CMK (cell line): ENCODE measurements at regions not wholly inside any gene's neighbourhood (a gene's known extent, or its start where the extent isn't known, plus 50 kb on each side); places are given as distances from the start of the nearest gene placed in this dataset.
"Not testable (repeated sequence)": the region's sequence is repeated elsewhere in the genome, so short reads cannot be mapped to it uniquely, and the experiment has no call there.

Source experiments
- DNase-seq: peaks from one replicate; pipeline ENCODE4 v3.0.0-alpha.2; 2010; ENCODE audit warnings: low read depth

DNA sequence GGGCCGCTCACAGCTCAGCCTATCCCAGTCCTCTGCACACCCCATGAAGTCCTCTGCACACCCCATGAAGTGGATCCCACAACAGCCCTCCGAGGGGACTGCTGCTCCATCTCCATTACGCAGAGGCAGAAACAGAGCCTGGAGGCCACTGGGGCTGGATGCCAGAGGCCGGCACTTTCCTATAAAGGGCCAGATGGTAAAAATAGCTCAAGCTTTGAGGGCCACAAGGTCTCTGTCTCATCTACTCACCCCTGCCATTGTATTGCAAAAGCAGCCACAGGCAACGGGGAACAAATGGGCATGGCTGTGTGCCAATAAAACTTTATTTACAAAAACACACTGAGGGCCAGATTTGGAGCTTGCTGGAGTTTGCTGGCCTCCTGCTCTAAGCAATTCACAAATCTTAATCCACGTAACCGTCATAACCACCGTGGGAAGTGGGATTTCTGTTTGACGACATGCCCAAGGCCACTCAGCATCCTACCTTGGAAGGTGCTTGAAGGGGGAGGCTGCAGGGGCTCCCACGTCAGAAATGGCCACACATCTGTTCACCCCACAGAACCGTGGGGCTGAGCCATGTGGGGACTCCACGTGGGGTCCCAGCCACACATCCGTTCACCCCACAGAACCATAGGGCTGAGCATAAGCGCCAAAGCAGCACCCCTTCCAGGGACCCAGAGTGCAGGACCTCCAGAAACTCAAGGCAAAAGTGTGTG lies 92.0 kb downstream of the NCOR2 start:
- no peak for DNase-seq

DNA sequence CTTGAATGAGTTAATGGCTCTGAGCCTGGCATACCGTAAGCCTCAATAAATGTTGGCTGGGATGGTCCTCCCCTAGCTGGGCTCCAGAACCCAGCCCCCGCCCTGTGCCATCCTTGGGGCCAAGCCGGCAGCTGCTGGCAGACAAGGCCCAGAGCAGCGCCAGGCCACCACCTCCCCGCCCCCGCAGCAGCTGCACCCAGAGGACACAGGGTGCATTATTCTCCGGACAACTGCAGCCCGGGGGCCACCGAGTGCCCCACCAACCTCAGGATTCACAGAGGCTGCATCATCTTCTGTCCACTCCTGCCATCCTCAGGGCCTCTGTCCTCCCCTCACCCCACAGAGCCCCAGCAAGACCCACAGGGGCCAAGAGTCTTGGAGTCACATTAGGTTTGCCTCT lies 92.7 kb downstream of the NCOR2 start:
- no peak for DNase-seq

DNA sequence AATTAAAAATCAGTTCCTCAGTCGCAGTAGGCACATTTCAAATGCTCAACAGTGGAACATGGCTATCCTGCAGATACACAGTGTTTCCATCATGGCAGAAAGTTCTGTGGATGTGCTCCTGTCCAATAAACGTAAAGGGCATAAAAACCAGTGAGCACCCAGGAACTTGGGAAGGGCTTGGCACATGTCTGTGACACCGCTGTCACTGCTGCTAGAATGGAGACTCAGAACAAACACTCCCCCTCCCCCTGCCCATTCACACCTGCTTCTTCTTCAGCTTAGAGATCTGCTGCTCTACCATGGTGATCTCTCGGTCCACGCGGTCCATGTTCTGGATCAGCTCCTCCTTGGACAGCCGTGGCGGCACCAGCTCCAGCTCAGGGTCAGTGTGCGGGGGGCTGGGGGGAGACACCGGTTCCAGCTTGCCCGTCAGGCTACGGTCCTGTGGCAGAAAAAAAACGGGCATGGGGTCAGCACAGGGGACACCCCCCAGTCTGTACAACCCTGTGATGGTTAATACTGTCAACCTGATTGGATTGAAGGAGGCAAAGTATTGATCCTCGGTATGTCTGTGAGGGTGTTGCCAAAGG lies 94.6 kb downstream of the NCOR2 start:
- no peak for DNase-seq

DNA sequence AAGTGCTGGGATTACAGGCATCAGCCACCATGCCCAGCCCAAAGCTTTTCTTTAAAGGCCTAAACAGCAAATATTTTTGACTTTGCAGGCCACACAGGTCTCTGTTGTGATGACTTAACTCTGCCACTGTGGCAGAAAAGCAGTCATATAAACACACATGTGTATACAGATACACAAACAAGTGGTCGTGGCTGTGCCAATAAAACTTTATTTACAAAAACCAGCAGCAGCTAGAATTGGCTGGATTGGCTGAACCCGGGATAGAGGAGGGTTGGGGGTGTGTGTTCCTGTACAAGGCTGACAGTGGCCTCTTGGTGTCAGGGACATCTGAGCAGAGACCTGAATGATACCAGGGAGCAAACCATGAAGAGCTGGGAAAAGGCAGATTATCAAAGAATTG lies 95.6 kb downstream of the NCOR2 start:
- DNase-seq: no peak

DNA sequence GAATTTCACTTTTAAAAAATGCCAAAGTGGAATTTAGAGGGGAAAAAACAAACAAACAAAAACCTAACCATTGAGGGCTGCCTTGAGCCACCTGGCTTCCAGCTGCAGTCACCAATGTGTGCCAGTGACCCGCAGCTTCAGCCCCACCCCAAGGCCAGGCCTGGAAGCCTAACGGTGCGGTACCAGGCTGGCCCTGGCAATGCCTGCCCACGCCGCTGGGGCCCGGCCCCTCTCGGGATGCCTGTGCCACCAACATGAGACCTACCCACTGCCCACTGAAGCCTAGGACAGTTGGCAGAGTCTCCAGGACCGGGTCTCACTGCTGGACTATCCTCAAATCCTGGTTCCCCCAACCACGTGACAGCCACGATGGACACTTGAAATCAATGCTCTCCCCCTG lies 96.6 kb downstream of the NCOR2 start:
- no peak for DNase-seq

DNA sequence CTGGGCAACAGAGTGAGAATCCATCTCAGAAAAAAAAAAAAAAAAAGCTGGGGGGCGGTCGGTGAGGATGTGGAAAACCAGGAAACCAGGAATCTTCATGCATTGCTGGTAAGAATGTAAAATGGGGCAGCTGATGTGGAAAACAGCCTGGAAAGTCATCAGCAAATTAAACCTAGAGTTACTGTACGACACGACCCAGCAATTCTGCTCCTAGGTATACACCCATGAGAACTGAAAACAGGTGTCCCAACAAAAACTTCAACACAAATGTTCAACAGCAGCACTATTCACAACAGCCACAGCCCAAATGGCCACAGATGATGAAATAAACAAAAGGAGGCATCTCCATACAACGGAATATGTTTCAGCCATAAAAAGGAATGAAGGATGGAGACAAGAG lies 97.3 kb downstream of the NCOR2 start:
- no peak for DNase-seq

DNA sequence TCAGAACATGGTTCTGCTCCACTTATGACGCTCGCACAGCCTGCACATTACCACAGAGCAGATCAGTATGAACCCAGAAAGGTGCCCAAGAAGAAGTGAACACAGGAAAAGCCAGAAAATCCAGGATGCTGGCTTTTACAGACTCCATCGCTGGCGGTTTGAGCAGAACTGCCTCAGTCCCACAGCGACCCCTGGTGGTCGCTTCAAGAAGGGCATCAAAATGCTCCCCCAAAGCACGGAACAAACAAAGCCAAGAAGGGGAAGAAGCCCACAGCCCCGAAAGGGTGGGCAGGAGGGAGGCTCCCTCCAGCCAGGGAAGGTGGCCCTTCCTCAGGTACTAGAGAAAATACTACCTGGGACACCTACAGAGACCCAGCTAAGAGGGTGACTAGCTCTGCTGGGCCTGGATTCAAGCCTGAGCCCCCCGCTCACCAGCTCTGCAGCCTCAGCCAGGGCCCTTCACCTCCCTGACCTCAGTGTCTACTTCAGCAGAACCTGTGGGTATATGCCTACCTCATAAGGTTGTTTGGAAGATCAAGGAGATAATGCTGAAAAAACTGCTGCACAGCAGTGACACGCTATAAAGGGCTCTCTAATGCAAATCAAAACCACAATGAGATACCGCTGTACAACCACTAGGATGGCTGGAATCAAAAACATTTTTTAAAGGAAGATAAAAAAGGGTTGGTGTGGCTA lies 98.1 kb downstream of the NCOR2 start:
- DNase-seq: no peak

DNA sequence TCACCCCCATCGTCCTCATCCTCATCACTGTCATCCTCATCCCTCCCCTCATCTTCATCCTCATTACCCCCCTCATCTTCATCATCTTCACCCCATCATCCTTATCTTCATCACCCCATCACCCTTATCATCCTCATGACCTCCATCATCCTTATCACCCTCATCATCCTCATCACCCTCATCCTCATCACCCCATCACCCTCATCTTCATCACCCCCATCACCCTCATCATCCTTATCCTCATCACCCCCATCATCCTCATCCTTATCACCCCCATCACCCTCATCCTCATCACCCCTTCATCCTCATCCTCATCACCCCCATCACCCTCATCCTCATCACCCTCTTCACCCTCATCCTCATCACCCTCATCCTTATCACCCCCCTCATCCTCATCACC lies 99.9 kb downstream of the NCOR2 start:
- DNase-seq: not testable (repeated sequence)

DNA sequence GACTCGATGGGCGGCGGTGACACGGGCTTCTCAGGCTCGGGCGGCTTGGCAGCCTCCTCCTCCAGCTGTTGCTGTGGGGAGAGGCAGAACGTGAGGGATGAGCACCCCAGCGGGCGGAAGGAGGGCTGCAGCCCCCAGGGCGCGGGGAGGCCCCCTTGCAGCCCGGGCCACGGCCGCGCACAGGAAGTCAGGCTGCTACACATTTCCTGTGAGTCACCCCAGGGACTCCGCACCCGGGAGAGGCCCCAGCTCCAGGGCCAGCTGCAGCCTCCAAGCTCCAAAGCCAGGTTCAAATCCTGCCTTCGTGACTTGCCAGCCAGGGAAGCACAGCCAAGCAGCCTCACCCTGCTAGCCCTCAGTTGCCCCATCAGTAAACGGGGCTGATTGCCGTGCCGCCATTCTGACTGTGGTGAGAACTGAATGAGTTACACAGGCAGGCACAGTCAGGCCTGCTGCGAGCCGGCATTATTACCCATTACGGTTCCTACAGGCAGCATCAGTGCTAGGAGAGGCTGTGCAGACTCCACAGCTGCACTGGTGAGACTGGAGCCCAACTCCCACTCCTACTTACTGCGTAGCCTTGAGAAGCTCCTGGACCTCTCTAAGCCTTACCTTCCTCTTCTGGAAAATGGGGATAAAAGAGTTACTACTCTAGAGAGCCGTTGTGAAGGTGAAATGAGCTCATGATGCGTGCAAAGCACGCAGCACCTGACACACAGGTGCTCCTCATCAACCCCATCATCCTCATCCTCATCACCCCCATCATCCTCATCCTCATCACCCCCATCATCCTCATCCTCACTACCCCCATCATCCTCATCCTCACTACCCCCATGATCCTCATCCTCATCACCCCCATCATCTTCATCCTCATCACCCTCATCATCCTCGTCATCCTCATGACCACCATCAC lies 100.9 kb downstream of the NCOR2 start:
- DNase-seq: peak; percentile 60

DNA sequence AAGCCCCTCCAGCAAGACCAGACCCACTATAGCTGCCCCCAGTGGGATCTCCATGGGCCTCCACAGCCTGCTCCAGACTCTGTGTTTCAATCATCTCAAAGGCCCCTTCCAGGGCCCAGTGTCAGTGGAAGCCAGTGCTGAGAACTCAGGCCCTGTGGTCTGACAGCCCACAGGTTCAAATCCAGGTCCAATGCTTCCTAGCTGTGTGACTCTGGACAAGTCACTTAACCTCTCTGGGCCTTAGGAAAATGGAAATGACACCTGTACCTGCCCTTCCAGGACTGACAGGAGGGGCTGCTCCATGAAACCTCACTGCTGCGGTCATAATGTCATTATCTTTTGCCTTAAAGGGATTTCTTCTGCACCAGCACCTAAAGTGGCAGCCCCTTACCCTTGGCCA lies 101.9 kb downstream of the NCOR2 start:
- no peak for DNase-seq

DNA sequence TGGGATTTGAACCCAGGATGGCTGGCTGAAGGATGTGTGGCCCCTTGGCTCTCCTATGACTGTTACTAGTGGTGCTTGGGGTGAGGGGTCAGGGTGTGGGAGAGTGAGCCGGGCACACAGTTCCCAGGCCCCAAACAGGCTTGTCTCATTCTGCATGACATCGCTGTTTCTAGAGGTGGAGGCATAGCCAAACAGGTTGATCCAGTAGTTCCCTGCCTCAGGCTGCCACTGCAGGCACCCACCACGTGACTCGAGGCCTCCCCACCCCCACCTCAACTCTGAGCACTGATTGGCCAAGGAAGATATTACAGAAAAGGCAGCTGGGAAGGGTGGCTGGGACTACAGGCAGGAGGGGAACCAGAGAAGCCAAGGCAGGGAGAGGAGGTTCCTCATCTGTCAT lies 102.6 kb downstream of the NCOR2 start:
- no peak for DNase-seq

DNA sequence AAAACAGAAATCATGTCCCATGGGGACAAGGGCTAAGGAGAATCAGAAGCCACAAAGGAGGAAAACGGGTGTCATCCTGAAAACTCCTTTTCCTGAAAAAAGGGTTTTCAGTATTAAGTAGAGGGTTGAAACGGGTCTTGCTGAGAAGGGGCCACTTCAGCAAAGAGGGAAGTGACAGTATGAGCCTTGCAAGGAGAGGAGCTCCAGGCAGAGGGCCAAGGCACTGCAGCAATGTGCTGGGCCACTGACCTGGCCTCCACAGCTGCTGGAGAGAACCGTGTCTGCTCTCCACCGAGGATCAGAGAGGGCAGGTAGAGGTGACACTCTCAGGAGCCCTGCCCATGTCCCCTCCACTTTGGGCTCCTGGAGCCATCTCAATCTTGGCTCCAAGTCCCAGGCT lies 103.3 kb downstream of the NCOR2 start:
- DNase-seq: no peak

DNA sequence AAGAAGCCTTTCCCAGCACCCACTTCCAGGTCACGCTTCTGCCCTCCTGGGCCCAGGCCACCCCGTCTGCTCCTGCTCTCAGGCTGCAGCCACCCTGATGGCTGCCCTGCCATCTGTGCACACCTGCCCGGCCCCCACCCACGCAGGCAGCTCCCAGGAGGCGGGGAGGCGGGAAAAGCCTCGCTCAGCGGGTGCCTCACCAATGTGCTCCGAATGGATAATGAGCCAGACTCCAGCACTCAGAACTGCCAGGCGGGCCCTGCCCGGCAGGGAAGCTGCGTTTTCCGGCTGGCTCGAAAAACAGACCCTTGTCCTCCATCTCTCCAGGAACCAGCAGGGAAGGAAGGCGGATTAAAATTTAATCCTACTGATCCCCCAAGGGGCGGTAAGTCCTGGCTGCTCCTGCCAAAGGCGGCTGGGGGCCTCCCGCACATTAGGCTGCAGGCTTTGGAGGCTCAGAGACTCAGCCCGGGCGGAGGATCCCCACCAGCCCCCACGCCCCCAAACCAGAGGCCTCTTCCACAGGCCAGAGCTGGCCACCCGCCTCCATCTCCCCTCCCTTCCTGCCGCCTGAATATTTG lies 104.0 kb downstream of the NCOR2 start:
- no peak for DNase-seq

DNA sequence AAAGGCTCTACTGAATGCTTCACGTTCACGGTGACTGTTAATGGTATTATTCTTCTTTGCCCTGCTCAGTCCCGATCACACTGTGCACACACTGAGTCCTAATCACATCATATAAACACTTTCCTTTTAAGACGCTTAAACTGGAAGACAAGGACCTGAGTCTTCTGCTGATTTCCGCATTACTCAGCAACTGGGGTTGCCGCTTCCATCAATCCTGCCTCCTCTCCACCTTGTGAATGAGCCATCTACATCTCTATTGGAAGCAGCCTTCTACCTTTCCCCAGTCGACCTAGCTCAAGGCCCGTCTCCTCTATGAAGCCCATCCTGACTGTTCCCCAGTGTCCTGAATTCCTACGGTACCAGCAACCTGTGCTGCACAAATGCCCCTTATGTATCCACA lies 104.7 kb downstream of the NCOR2 start:
- DNase-seq: no peak

DNA sequence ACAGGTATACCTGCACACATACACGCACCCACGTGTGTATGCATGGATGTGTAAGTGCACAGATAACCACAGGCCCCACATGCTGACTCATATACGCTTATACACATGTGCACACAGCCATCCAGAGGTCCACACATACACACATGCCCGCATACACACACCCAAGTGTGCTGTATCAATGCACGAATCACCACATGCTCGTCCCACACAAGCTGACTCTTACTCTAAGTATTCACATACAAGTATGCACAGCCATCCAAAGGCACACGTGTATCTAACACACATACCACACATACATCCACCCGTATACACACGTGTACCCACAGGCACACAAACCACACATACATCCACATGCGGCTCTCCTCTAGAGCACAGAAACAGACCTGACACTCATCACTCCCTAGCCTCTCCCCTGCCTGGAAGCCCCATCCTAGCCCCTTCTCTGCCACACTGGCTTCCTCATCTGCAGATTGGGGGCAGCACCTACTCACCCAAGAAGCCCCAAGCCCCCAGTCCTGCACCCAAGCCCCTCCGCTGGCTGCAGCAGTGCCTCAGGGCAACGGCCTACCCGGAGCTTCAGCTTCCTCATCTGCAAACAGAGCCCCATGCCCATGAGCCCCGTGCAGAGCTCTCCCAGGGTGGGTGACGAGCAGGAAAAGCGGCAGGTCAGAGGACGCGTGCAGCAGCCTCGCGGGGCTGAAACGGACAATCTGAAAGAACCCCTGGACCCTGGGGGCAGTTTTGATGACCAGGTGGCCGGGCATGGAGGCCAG lies 105.4 kb downstream of the NCOR2 start:
- DNase-seq: no peak

DNA sequence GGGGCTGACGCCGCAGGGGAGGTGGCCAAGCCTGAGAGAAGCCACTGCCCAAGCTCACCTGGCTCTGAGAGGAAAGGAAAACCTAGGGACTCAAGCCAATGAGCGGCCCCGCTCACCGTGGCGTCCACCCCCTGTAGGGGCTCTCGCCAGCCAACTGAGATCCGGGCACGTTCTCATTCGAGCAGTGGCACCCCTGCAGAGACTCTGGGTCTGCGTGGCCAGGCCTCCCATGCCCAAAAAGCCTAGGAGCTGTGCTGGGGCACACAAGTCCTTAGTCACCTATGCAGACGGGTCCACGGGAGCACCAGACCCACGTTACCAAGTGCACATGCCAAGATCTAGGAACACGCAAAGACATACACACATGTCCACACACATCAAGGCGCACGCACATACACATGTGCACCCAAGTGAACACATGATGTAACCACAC lies 106.2 kb downstream of the NCOR2 start:
- DNase-seq: no peak

DNA sequence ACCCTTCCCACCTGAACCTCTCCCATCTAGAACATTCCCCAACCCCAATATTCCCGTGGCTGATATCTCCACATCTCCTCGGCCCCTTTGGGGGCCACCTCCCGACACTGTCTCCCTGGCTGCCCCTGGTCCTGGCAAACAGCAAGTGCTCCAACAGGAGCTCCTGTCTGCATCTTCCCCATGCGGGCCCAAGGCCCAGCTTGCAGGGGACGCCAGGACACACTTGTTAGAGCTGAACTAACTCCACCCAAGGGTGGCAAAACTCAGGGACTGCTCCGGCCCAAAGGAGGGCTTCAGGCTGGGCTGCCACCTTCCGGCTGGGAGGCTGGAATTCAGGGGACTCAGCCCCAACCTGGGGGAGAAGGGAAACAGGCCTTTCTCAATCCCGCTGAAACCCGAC lies 106.6 kb downstream of the NCOR2 start:
- no peak for DNase-seq

DNA sequence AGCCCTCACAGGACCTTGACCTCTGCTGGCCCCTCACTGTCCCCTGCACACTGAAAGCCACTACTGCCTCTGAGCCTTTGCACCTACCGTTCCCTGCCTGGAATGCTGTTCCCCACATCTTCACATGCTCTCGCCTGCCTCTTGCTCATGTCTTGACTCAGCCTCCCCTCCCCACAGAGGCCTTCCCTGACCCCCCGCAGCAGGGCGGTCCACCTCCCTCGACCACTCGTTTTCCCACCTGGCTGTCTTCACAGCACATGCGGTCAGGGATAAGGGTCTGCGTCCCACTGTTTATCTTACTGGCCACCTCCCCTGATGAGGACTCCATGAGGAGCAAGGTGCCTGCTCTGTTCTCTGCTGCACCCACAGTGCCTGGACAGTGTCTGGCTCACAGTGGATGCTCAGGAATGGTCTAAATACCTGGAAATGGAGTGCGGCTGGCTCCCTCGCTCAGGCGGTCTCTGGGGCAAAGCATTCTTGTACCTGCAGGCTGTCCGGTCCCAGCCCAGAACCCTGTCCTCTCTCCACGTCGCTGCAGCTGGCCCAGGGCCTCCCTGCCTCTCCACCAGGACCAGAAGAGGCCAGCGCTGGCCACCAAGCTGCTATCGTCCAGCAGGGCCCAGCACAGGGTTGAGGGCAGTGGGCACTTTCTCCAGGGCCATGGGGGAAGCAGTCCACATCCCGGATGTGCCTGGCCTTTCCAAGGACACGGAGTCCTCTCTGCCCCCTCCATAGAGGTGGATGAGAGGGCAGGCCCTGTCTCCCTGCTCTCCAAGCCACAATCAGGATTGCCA lies 107.4 kb downstream of the NCOR2 start:
- no peak for DNase-seq

DNA sequence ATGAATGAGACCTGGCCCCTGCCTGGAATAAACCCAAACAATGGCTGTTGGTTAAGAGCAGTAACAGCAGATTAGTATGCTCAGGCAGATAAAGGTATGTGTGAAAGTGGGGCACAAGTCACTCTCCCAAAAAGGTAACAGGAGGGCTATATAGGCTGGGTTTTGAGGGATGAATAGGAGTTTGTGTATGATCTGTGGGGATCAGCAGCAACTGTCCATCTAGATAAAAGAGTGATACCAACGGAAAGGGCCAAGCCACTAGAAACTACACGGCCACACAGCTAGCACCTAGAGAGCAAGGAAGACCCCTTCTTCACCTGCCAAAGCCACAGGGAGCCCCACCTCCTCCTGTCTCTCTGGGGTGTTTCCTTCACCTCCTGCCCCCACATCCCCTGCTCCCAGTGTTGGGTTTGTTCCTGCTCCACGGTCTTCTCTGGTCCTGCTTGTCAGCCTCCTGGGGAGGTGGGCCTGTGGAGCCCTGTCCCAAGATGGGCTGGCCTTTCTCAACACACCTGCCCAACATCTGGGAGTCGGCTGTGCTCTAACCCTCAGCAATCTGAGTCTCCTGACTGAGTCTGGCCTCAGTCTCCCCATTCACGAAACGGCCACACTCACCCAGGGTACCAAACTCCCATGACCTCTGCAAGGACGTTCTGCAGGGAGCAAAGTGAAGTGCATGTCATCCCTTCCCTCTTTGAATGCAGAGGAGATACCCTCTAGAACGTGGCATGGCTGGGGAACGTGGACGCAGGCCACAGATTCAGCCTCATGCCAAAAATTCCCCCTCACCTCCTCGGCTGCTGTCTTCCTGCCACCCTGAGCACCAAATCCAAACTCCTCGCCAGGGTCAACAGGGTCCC lies 108.2 kb downstream of the NCOR2 start:
- no peak for DNase-seq
